Prostate gland (tissue), 2 donors: ENCODE measurements at regions not wholly inside any gene's neighbourhood (a gene's known extent, or its start where the extent isn't known, plus 50 kb on each side); places are given as distances from the start of the nearest gene placed in this dataset.

Experiments
- POLR2A ChIP-seq: fragments of 450-650 bp; IDR thresholded peaks from one replicate; pipeline ENCODE4 v1.6.1; 2016; ENCODE audit warnings: antibody characterized with exemption, mild to moderate bottlenecking
- POLR2AphosphoS5 ChIP-seq: sonication (generic); formaldehyde crosslinking; IDR thresholded peaks from one replicate; pipeline ENCODE4 v1.6.1; 2017; ENCODE audit warnings: antibody characterized with exemption
- TF ChIP-seq, protein P1 (sequence below), 4 experiments: fragments of 200-600 bp in 2 of 4; fragments of 450-650 bp in 2 of 4; sonication (generic) in 2 of 4; IDR thresholded peaks; 1 replicate in 3 of 4; 2 replicates in 1 of 4; pipeline ENCODE4 v1.5.1; 2016 to 2019; ENCODE audit warnings: antibody characterized with exemption in 4 of 4, mild to moderate bottlenecking in 2 of 4, moderate library complexity in 2 of 4

DNA sequence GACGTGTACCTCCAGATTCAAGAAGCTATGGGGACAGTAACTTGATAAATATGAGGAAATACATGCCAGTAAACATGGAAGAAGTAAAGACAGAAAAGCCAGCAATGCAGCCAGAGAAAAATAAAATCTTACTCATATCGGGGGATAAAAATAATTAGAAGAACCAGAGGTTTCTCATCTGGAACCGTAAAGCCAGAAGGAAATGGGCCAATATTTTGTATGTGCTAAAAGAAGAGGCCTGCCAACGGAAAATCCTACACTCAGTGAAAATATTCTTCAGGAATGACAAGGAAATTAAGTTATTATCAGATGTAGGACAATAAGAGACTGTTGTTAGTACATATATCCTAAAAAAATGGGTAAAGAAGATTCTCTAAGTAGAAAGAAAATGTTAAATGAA lies 401.2 kb downstream of the CDC14C start:
- TF ChIP-seq POLR2A, result no peak
- TF ChIP-seq, protein P1, sequence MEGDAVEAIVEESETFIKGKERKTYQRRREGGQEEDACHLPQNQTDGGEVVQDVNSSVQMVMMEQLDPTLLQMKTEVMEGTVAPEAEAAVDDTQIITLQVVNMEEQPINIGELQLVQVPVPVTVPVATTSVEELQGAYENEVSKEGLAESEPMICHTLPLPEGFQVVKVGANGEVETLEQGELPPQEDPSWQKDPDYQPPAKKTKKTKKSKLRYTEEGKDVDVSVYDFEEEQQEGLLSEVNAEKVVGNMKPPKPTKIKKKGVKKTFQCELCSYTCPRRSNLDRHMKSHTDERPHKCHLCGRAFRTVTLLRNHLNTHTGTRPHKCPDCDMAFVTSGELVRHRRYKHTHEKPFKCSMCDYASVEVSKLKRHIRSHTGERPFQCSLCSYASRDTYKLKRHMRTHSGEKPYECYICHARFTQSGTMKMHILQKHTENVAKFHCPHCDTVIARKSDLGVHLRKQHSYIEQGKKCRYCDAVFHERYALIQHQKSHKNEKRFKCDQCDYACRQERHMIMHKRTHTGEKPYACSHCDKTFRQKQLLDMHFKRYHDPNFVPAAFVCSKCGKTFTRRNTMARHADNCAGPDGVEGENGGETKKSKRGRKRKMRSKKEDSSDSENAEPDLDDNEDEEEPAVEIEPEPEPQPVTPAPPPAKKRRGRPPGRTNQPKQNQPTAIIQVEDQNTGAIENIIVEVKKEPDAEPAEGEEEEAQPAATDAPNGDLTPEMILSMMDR (IDR thresholded peaks at IDR 0.05), result no peak
- no peak for TF ChIP-seq POLR2AphosphoS5
